ENCODE measurements at regions not wholly inside any gene's neighbourhood (a gene's known extent, or its start where the extent isn't known, plus 50 kb on each side); places are given as distances from the start of the nearest gene placed in this dataset.

DNA sequence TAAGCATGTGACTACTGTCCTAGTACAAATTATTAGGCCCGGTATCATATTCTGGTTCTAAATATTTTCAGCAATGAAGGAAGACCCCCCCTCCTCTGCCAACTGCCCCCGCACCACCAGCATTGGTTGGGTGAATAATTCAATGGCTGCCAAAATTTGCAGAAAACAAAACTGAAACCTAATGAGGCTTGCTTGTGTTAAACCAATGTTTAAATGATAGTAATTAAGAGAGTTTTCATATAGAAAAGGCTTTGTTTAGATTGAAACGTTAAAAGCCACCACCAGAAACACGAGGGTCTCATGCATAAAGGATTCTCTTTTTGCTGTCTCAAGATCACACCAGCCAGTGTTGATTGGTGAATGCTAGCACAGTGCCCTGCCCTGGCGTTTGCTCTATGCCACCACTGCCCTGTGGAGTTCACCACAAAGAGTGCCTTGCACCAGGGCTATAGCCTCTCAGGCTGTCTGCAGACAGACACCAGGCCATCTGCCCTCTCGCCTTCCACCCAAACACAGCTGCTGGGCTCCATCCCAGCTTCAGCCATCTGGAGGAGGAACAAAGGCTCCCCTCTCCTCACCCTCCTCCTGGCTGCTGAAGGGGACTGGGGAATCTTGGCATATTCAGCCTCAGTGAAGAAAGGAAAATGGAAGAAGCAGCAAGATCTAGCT is 200.3 kb upstream of the PFN2 start:
- H3K4me1 ChIP-seq (ENCODE audit: insufficient read depth, low read length, poor library complexity, severe bottlenecking) = peaks cover 8% of the 10 kb centered on the region
- no peaks in the 10 kb centered on the region for H3K9me3 ChIP-seq (ENCODE audit: low read depth, low read length, poor library complexity, severe bottlenecking)
- ChIA-PET POLR2A (ENCODE audit: low non-redundant PET) (no interaction called here), CTCF (no interaction called here)
- no peak overlapping the region for H3K27ac ChIP-seq (ENCODE audit: low read depth, low read length, poor library complexity, severe bottlenecking)
- BruUV-seq (replicated peaks) = no TSS peak
- no peaks in the 10 kb centered on the region for H3K36me3 ChIP-seq (ENCODE audit: insufficient read depth, low read length, poor library complexity, severe bottlenecking)
- intact Hi-C loops (cut with micrococcal nuclease; ENCODE audit: unreplicated experiment) = no loop called here
- TF ChIP-seq, protein P1, sequence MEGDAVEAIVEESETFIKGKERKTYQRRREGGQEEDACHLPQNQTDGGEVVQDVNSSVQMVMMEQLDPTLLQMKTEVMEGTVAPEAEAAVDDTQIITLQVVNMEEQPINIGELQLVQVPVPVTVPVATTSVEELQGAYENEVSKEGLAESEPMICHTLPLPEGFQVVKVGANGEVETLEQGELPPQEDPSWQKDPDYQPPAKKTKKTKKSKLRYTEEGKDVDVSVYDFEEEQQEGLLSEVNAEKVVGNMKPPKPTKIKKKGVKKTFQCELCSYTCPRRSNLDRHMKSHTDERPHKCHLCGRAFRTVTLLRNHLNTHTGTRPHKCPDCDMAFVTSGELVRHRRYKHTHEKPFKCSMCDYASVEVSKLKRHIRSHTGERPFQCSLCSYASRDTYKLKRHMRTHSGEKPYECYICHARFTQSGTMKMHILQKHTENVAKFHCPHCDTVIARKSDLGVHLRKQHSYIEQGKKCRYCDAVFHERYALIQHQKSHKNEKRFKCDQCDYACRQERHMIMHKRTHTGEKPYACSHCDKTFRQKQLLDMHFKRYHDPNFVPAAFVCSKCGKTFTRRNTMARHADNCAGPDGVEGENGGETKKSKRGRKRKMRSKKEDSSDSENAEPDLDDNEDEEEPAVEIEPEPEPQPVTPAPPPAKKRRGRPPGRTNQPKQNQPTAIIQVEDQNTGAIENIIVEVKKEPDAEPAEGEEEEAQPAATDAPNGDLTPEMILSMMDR (conservative IDR thresholded peaks at IDR 0.05; ENCODE audit: low read depth, low read length) = no peak
- no peak for TF ChIP-seq EZH2 (IDR thresholded peaks at IDR 0.05; ENCODE audit: borderline replicate concordance, low read depth, low read length, poor library complexity, severe bottlenecking)
- DNase-seq (ENCODE audit: low spot score) = no peak
- no peaks in the 10 kb centered on the region for H3K27me3 ChIP-seq (replicated peaks; ENCODE audit: insufficient read depth, low read depth, low read length, poor library complexity)
- H3K4me3 ChIP-seq (ENCODE audit: low read depth, low read length, poor library complexity, severe bottlenecking) = no peak overlapping the region

DNA sequence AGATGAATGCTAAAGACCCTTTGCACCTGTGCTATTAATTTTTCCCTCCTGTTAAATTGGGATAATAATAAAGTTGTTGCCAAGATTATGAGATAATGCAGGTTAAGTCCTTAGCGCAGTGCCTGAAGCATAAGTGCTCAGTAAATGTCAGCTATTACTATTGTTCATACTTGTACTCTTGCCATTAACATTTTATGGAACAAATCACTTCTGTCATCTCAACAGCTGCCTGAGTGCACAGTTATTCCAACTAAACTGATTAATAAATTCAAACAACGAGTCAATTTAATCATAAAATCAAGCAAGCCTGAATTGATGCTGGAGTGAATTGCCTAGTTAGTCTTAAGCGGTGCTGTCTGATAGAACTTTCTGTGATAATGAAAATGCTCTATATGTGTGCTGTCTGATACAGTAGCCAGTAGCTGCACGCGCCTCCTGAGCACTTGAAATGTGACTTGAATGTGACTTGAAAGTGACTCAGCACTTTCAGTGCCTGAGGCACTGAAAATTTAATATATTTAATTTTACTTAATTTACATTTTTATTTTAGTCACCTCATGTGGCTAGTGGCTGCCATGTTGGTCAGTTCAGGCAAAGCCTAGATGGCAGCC is 198.7 kb upstream of the PFN2 start:
- Histone ChIP-seq H3K9me3 (ENCODE audit: low read depth, low read length, poor library complexity, severe bottlenecking) (no peaks in the 10 kb centered on the region), H3K4me3 (ENCODE audit: low read depth, low read length, poor library complexity, severe bottlenecking) (no peak overlapping the region), H3K27me3 (replicated peaks; ENCODE audit: insufficient read depth, low read depth, low read length, poor library complexity) (no peaks in the 10 kb centered on the region), H3K4me1 (ENCODE audit: insufficient read depth, low read length, poor library complexity, severe bottlenecking) (peaks cover 7% of the 10 kb centered on the region), H3K27ac (ENCODE audit: low read depth, low read length, poor library complexity, severe bottlenecking) (no peak overlapping the region), H3K36me3 (ENCODE audit: insufficient read depth, low read length, poor library complexity, severe bottlenecking) (no peaks in the 10 kb centered on the region)
- ChIA-PET POLR2A (ENCODE audit: low non-redundant PET) (no interaction called here), CTCF (no interaction called here)
- intact Hi-C loops (cut with micrococcal nuclease; ENCODE audit: unreplicated experiment) = no loop called here
- BruUV-seq (replicated peaks) = no TSS peak
- DNase-seq (ENCODE audit: low spot score) = no peak
- TF ChIP-seq, protein P1 (conservative IDR thresholded peaks at IDR 0.05; ENCODE audit: low read depth, low read length) = no peak
- no peak for TF ChIP-seq EZH2 (IDR thresholded peaks at IDR 0.05; ENCODE audit: borderline replicate concordance, low read depth, low read length, poor library complexity, severe bottlenecking)

DNA sequence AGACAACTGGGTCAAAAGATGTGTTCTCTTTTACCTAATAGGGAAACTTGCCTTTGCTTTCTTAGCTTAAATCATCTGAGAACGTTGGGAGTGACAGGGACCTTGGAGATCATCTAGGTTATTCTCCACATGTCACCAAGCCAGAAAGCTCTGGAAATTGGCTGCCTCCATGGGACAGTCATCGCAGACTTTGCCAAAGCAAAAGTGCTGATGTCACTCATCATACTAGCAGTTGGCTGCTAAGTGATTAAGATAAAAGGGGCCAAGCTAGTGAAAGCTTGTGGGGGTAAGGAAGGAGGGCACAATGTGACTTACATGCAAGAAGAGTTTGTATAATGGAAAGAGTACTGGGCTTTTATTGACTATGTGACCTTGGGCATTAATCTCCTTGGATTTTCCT is 198.0 kb upstream of the PFN2 start:
- Histone ChIP-seq H3K4me3 (ENCODE audit: low read depth, low read length, poor library complexity, severe bottlenecking) (no peak overlapping the region), H3K27ac (ENCODE audit: low read depth, low read length, poor library complexity, severe bottlenecking) (no peak overlapping the region), H3K9me3 (ENCODE audit: low read depth, low read length, poor library complexity, severe bottlenecking) (no peaks in the 10 kb centered on the region), H3K36me3 (ENCODE audit: insufficient read depth, low read length, poor library complexity, severe bottlenecking) (no peaks in the 10 kb centered on the region), H3K27me3 (replicated peaks; ENCODE audit: insufficient read depth, low read depth, low read length, poor library complexity) (no peaks in the 10 kb centered on the region), H3K4me1 (ENCODE audit: insufficient read depth, low read length, poor library complexity, severe bottlenecking) (no peaks in the 10 kb centered on the region)
- DNase-seq (ENCODE audit: low spot score) = no peak
- CTCF ChIA-PET = no interaction called here
- intact Hi-C loops (cut with micrococcal nuclease; ENCODE audit: unreplicated experiment) = no loop called here
- TF ChIP-seq, protein P1 (conservative IDR thresholded peaks at IDR 0.05; ENCODE audit: low read depth, low read length) = no peak
- TF ChIP-seq EZH2 (IDR thresholded peaks at IDR 0.05; ENCODE audit: borderline replicate concordance, low read depth, low read length, poor library complexity, severe bottlenecking) = no peak
- BruUV-seq (replicated peaks) = no TSS peak
- POLR2A ChIA-PET (ENCODE audit: low non-redundant PET) = interaction anchor here (0.6 kb wide), 1 partner anchor 112 kb away, joined by 3 read pairs; no protein-coding TSS in a partner anchor
